ENCODE measurements at regions not wholly inside any gene's neighbourhood (a gene's known extent, or its start where the extent isn't known, plus 50 kb on each side); places are given as distances from the start of the nearest gene placed in this dataset.

- Histone ChIP-seq H3K27ac (ENCODE audit: low read depth, low read length) (no peak overlapping the region), H3K27me3 (ENCODE audit: control insufficient read depth, insufficient read depth, low read length) (no peaks in the 10 kb centered on the region), H3K9me3 (ENCODE audit: control insufficient read depth, insufficient read depth, low read length) (peaks cover 2% of the 10 kb centered on the region), H3K36me3 (ENCODE audit: control insufficient read depth, insufficient read depth, low read length) (no peaks in the 10 kb centered on the region), H3K4me1 (ENCODE audit: control insufficient read depth, insufficient read depth, low read length) (no peaks in the 10 kb centered on the region), H3K4me3 (ENCODE audit: low read depth, low read length) (no peak overlapping the region)
- DNase-seq (ENCODE audit: low read depth in 4 of 6, low spot score in 6 of 6): no peak
- 92% methylated on average over 22 of the region's 23 CpGs for WGBS (ENCODE audit: insufficient coverage)
These were observed 569.2 kb downstream of the ZBBX start for GRCh38 chr3:166810741-166811445.

- Histone ChIP-seq H3K4me3 (ENCODE audit: low read depth, low read length) (no peak overlapping the region), H3K36me3 (ENCODE audit: control insufficient read depth, insufficient read depth, low read length) (no peaks in the 10 kb centered on the region), H3K9me3 (ENCODE audit: control insufficient read depth, insufficient read depth, low read length) (peaks cover 6% of the 10 kb centered on the region), H3K27me3 (ENCODE audit: control insufficient read depth, insufficient read depth, low read length) (no peaks in the 10 kb centered on the region), H3K4me1 (ENCODE audit: control insufficient read depth, insufficient read depth, low read length) (no peaks in the 10 kb centered on the region), H3K27ac (ENCODE audit: low read depth, low read length) (no peak overlapping the region)
- WGBS (ENCODE audit: insufficient coverage): no CpG with 5 or more reads among the region's 4 CpGs
- DNase-seq (ENCODE audit: low read depth in 4 of 6, low spot score in 6 of 6): no peak
These were observed 570.6 kb downstream of the ZBBX start for GRCh38 chr3:166809520-166809919.

GRCh38 chr3:166788936-166789335 is 591.2 kb downstream of the ZBBX start:
- 100% methylated on average over 1 of the region's 4 CpGs for WGBS (ENCODE audit: insufficient coverage)
- Histone ChIP-seq H3K27ac (ENCODE audit: low read depth, low read length) (no peak overlapping the region), H3K36me3 (ENCODE audit: control insufficient read depth, insufficient read depth, low read length) (no peaks in the 10 kb centered on the region), H3K4me1 (ENCODE audit: control insufficient read depth, insufficient read depth, low read length) (no peaks in the 10 kb centered on the region), H3K27me3 (ENCODE audit: control insufficient read depth, insufficient read depth, low read length) (no peaks in the 10 kb centered on the region), H3K4me3 (ENCODE audit: low read depth, low read length) (no peak overlapping the region), H3K9me3 (ENCODE audit: control insufficient read depth, insufficient read depth, low read length) (no peaks in the 10 kb centered on the region)
- no peak for DNase-seq (ENCODE audit: low read depth in 4 of 6, low spot score in 6 of 6)

- no CpG with 5 or more reads among the region's 2 CpGs for WGBS (ENCODE audit: insufficient coverage)
- peaks cover 2% of the 10 kb centered on the region for H3K9me3 ChIP-seq (ENCODE audit: control insufficient read depth, insufficient read depth, low read length)
- H3K4me3 ChIP-seq (ENCODE audit: low read depth, low read length): no peak overlapping the region
- no peaks in the 10 kb centered on the region for H3K4me1 ChIP-seq (ENCODE audit: control insufficient read depth, insufficient read depth, low read length)
- DNase-seq (ENCODE audit: low read depth in 4 of 6, low spot score in 6 of 6): peak in 1 of 6 donors; percentile 1
- H3K27me3 ChIP-seq (ENCODE audit: control insufficient read depth, insufficient read depth, low read length): no peaks in the 10 kb centered on the region
- no peaks in the 10 kb centered on the region for H3K36me3 ChIP-seq (ENCODE audit: control insufficient read depth, insufficient read depth, low read length)
- H3K27ac ChIP-seq (ENCODE audit: low read depth, low read length): no peak overlapping the region
These were observed 594.2 kb downstream of the ZBBX start for GRCh38 chr3:166785876-166786275.

GRCh38 chr3:166783206-166783605 is 596.9 kb downstream of the ZBBX start:
- H3K27ac ChIP-seq (ENCODE audit: low read depth, low read length): no peak overlapping the region
- H3K4me1 ChIP-seq (ENCODE audit: control insufficient read depth, insufficient read depth, low read length): no peaks in the 10 kb centered on the region
- H3K36me3 ChIP-seq (ENCODE audit: control insufficient read depth, insufficient read depth, low read length): no peaks in the 10 kb centered on the region
- H3K27me3 ChIP-seq (ENCODE audit: control insufficient read depth, insufficient read depth, low read length): no peaks in the 10 kb centered on the region
- H3K9me3 ChIP-seq (ENCODE audit: control insufficient read depth, insufficient read depth, low read length): peaks cover 2% of the 10 kb centered on the region
- 95% methylated on average over 1 of the region's 2 CpGs for WGBS (ENCODE audit: insufficient coverage)
- H3K4me3 ChIP-seq (ENCODE audit: low read depth, low read length): no peak overlapping the region
- DNase-seq (ENCODE audit: low read depth in 4 of 6, low spot score in 6 of 6): no peak

- H3K27ac ChIP-seq (ENCODE audit: low read depth, low read length): no peak overlapping the region
- no peaks in the 10 kb centered on the region for H3K27me3 ChIP-seq (ENCODE audit: control insufficient read depth, insufficient read depth, low read length)
- 70% methylated on average over 2 of the region's 5 CpGs for WGBS (ENCODE audit: insufficient coverage)
- no peak for DNase-seq (ENCODE audit: low read depth in 4 of 6, low spot score in 6 of 6)
- H3K4me3 ChIP-seq (ENCODE audit: low read depth, low read length): no peak overlapping the region
- no peaks in the 10 kb centered on the region for H3K4me1 ChIP-seq (ENCODE audit: control insufficient read depth, insufficient read depth, low read length)
- no peaks in the 10 kb centered on the region for H3K36me3 ChIP-seq (ENCODE audit: control insufficient read depth, insufficient read depth, low read length)
- peaks cover 5% of the 10 kb centered on the region for H3K9me3 ChIP-seq (ENCODE audit: control insufficient read depth, insufficient read depth, low read length)
These were observed 615.3 kb downstream of the ZBBX start for GRCh38 chr3:166764698-166765318.

- no peak overlapping the region for H3K27ac ChIP-seq (ENCODE audit: low read depth, low read length)
These were observed 620.2 kb downstream of the ZBBX start for GRCh38 chr3:166759736-166760513.

GRCh38 chr3:166752214-166752613 is 627.9 kb downstream of the ZBBX start:
- H3K4me3 ChIP-seq (ENCODE audit: low read depth, low read length): no peak overlapping the region
- no peaks in the 10 kb centered on the region for H3K4me1 ChIP-seq (ENCODE audit: control insufficient read depth, insufficient read depth, low read length)
- H3K9me3 ChIP-seq (ENCODE audit: control insufficient read depth, insufficient read depth, low read length): no peaks in the 10 kb centered on the region
- no peak for DNase-seq (ENCODE audit: low read depth in 4 of 6, low spot score in 6 of 6)
- no peak overlapping the region for H3K27ac ChIP-seq (ENCODE audit: low read depth, low read length)
- no peaks in the 10 kb centered on the region for H3K36me3 ChIP-seq (ENCODE audit: control insufficient read depth, insufficient read depth, low read length)
- H3K27me3 ChIP-seq (ENCODE audit: control insufficient read depth, insufficient read depth, low read length): no peaks in the 10 kb centered on the region
- 80% methylated on average over 1 of the region's 2 CpGs for WGBS (ENCODE audit: insufficient coverage)

More at GRCh38 chr3:166759736-166760513, 620.2 kb downstream of the ZBBX start:
- no peak overlapping the region for H3K4me3 ChIP-seq (ENCODE audit: low read depth, low read length)
- H3K9me3 ChIP-seq (ENCODE audit: control insufficient read depth, insufficient read depth, low read length): peaks cover 3% of the 10 kb centered on the region
- H3K4me1 ChIP-seq (ENCODE audit: control insufficient read depth, insufficient read depth, low read length): no peaks in the 10 kb centered on the region
- 91% methylated on average over 1 of the region's 9 CpGs for WGBS (ENCODE audit: insufficient coverage)
- no peaks in the 10 kb centered on the region for H3K27me3 ChIP-seq (ENCODE audit: control insufficient read depth, insufficient read depth, low read length)
- no peaks in the 10 kb centered on the region for H3K36me3 ChIP-seq (ENCODE audit: control insufficient read depth, insufficient read depth, low read length)
- no peak for DNase-seq (ENCODE audit: low read depth in 4 of 6, low spot score in 6 of 6)

- peak in 2 of 6 donors; percentile 0 to 4 for DNase-seq (ENCODE audit: low read depth in 4 of 6, low spot score in 6 of 6)
- Histone ChIP-seq H3K4me3 (ENCODE audit: low read depth, low read length) (no peak overlapping the region), H3K27me3 (ENCODE audit: control insufficient read depth, insufficient read depth, low read length) (no peaks in the 10 kb centered on the region), H3K36me3 (ENCODE audit: control insufficient read depth, insufficient read depth, low read length) (no peaks in the 10 kb centered on the region), H3K4me1 (ENCODE audit: control insufficient read depth, insufficient read depth, low read length) (no peaks in the 10 kb centered on the region), H3K27ac (ENCODE audit: low read depth, low read length) (no peak overlapping the region), H3K9me3 (ENCODE audit: control insufficient read depth, insufficient read depth, low read length) (no peaks in the 10 kb centered on the region)
- WGBS (ENCODE audit: insufficient coverage): no CpG with 5 or more reads among the region's 2 CpGs
These were observed 636.5 kb downstream of the ZBBX start for GRCh38 chr3:166743481-166744134.
